ENCODE measurements at regions not wholly inside any gene's neighbourhood (a gene's known extent, or its start where the extent isn't known, plus 50 kb on each side); places are given as distances from the start of the nearest gene placed in this dataset.

DNA sequence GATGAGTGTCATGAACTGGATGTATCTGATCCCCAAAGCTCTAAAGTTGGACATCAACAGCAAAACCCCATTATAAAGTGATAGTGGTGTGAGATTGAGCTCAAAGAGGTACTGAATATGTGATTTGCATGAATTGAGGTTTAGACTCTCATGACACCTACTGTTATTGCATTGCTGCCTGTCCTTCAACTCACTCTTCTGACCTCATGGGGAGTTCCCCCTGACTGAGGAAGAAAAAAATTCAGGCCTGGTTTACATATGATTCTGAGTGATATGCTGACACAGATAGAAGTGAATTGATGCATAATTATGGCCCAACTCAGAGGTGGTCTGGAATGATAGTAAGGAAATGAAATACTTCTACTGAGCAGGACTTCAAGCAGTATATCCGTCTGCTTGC is 76.2 kb upstream of the CHD1 start:
- DNase-seq (ENCODE audit: low read depth) = no peak

DNA sequence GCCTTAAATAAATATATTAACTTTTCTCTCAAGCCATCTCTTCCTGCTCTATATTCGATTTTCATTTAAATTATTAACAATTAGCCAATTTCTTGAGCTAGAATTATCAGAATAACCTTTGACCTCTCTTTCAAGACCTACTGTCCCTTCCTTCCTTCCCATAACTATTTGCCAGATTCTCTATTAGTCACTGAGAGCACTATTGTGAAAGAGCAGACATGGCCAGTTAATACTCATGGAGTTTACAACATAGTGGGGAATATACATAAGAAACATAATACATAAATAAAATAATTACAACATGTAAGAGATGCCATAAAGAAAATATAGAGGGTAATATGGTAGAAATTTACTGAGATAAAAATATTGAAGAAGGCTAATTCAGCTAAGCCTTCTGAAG is 72.1 kb upstream of the CHD1 start:
- DNase-seq (ENCODE audit: low read depth) = no peak

DNA sequence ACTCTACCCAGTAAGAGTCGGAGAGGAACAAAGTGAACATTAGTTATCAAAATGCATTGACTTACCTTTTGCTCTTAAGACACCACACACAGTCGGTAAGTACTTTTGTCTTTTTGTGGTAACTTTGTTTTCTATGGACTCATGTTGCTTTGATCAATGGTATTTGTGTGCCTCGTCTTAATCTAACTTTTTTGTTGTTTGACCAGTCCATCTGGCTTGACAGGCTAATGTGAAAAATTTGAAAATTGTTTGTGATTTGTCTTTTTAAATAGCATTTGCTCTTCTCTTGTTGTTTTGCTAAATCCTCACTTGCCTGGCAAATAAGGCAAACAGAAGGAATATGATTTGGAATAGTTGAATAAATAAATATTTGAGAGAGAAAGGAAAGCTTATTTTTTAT is 71.4 kb upstream of the CHD1 start:
- no peak for DNase-seq (ENCODE audit: low read depth)

- no peak for DNase-seq (ENCODE audit: low read depth)
Observed at GRCh38 chr5:98999631-99000030, 70.8 kb upstream of the CHD1 start.

DNA sequence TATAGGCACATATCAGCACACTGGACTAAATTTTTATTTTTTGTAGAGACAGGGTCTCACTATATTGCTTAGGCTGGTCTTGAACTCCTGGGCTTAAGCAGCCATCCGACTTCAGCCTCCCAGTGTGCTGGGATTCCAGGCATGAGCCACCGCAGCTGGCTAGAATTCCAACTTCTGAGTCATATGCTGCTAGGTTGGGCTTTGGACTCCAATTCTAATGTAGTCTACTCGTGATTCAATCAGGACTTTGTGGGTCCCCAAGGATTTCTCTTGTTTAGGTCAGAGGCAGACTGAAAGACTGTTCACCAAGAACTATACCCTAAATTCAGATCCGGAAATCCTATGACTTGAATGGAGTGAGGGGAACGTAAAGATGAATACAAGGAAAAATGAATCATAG is 68.2 kb upstream of the CHD1 start:
- no peak for DNase-seq (ENCODE audit: low read depth)

GRCh38 chr5:98994611-98995010 is 65.8 kb upstream of the CHD1 start:
- DNase-seq (ENCODE audit: low read depth) = no peak

GRCh38 chr5:98993512-98993911 is 64.7 kb upstream of the CHD1 start:
- no peak for DNase-seq (ENCODE audit: low read depth)

- DNase-seq (ENCODE audit: low read depth) = no peak
Observed at GRCh38 chr5:98992552-98992951, 63.7 kb upstream of the CHD1 start.

DNA sequence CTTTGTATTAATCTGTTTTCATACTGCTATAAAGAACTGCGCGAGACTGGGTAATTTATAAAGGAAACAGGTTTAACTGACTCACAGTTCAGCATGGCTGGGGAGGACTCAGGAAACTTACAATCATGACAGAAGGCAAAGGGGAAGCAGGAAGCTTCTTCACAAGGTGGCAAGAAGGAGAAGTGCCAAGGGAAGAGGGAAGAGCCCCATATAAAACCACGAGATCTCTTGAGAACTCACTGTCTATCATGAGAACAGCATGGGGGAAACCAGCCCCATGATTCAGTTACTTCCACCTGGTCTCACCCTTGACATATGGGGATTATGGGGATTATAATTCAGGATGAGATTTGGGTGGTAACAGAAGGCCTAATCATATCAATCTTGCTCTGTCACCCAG is 60.9 kb upstream of the CHD1 start:
- no peak for DNase-seq (ENCODE audit: low read depth)

DNA sequence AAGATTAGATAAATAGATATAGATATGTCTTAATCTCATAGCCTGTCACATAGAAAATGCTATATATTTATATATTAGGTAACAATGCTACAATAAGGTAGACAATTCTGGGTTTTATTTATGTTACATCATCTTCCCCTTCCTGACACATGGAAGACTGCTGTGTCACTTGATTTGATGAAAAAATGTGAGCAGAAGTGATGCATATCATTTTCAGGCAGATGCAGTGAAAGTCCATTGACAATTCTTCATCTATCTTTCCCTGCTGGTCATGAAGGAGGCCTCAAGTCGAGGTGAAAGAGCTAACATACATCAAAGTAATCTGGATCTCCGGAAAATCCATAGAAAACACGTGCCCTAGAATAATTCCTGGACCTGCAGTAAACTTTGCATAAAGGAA is 57.8 kb upstream of the CHD1 start:
- no peak for DNase-seq (ENCODE audit: low read depth)

DNA sequence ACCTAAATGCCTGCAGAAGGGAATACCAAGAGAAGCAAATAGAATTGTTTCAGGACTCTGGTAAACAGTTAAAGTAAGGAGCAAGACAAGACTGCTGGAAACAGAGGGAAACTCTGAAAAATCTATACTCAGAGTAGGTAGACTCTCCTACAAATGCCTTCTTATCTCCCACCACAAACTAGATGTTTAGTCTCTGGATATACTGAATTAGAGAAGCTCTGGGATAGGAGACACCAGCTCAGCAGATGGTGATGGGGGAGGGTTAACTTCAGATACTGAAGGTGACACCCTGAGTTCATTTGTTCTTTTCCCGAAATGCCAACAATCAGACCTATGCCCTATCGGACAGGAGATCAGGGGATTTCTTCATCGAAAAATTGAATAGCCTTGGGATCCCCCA is 54.1 kb upstream of the CHD1 start:
- DNase-seq (ENCODE audit: low read depth) = no peak
